Neural crest cell (in vitro differentiated cells): ENCODE measurements at regions not wholly inside any gene's neighbourhood (a gene's known extent, or its start where the extent isn't known, plus 50 kb on each side); places are given as distances from the start of the nearest gene placed in this dataset.
A peak's percentile ranks its signal among the peaks of the same experiment; 100 is the strongest.

Experiments
- DNase-seq: peaks from one replicate; pipeline ENCODE4 v3.0.0; 2021; ENCODE audit warnings: low read depth, mixed read lengths, low spot score
- H3K27ac Mint-ChIP-seq: one replicate; pipeline ENCODE4 v1.8.0; 2021; ENCODE audit warnings: mild to moderate bottlenecking, mixed read lengths; ENCODE audit not compliant: unreplicated experiment
- H3K27me3 Mint-ChIP-seq: 2 replicates; pipeline ENCODE4 v1.8.0; 2021; ENCODE audit warnings: low read depth, mild to moderate bottlenecking, mixed read lengths
- H3K36me3 Mint-ChIP-seq: 2 replicates; pipeline ENCODE4 v1.8.0; 2021; ENCODE audit warnings: low read depth, mild to moderate bottlenecking, mixed read lengths
- H3K4me1 Mint-ChIP-seq: 2 replicates; pipeline ENCODE4 v1.8.0; 2021; ENCODE audit warnings: mixed read lengths
- H3K4me3 Mint-ChIP-seq: one replicate; pipeline ENCODE4 v1.8.0; 2021; ENCODE audit warnings: mild to moderate bottlenecking, mixed read lengths
- H3K9me3 Mint-ChIP-seq: 2 replicates; pipeline ENCODE4 v1.8.0; 2021; ENCODE audit warnings: mixed read lengths
- TF ChIP-seq, protein P1 (sequence below): fragments of 200-600 bp; sonication (generic); conservative IDR thresholded peaks from 2 replicates; pipeline ENCODE4 v1.5.0; 2021; ENCODE audit warnings: antibody characterized with exemption, mild to moderate bottlenecking

DNA sequence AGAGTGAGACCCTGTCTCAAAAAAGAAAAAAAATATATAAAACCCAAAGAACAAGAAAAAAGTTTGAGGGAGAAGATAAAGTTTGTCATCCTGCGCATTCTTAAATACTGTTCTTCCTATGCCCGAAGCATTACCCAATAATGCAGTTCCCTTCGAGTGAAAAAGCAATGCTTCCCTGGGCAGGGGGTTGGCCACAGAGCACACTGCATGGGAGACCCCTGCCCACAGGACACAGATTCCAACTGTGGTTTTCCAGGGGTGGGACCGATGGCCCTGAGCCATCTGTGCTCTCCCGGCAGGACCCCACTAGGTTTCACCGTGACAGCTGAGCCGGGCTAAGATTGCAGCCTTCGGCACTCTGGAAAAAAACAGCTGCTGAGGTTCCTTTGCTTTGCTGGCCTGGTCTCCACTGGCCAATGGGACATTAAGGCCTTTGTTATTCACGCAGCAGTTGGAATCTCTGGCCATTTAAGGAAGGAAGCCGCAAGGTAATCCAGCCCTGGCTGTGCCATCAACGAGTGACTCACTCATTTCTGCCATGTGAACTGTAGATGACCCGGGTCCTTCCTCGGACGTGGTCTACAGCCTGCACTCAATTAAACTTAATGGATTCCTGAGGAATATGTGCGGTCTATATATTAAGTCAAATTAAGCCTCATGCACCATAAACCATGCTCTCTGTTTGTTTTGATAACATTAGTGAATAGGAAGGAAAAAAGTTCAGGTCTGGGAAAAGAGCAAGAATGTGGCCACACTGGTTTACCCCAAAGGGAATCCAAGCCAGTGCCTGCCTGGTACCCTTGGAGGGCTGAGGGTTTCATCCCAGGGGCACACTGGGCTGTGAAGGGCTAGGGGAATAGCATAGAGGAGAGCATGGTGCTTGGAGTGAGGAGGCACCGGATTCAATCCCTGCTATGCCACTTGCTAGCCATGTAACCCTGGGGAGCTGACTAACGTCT, 163.2 kb downstream of the ZBTB18 start:
- no peak for DNase-seq
- TF ChIP-seq, protein P1, sequence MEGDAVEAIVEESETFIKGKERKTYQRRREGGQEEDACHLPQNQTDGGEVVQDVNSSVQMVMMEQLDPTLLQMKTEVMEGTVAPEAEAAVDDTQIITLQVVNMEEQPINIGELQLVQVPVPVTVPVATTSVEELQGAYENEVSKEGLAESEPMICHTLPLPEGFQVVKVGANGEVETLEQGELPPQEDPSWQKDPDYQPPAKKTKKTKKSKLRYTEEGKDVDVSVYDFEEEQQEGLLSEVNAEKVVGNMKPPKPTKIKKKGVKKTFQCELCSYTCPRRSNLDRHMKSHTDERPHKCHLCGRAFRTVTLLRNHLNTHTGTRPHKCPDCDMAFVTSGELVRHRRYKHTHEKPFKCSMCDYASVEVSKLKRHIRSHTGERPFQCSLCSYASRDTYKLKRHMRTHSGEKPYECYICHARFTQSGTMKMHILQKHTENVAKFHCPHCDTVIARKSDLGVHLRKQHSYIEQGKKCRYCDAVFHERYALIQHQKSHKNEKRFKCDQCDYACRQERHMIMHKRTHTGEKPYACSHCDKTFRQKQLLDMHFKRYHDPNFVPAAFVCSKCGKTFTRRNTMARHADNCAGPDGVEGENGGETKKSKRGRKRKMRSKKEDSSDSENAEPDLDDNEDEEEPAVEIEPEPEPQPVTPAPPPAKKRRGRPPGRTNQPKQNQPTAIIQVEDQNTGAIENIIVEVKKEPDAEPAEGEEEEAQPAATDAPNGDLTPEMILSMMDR = no peak

DNA sequence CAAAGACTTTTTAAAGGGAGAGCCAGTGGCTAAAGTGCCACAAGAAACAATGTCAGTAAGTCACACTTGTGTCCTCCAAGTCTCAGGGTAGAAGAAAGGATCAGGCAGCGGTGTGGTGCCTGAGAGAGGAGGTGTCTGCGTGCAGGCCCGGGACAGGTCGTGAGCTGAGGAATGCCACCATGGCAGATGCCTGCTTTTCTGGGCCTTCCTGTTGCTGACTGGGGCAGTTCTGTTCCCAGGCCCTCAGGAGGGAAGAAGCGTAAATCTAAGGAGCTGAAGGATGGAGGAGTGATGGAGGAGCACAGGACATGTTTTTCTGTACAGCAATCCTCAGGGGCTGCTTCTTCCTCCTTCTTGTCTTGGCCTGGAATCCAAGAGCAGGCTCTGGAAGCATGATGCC, 165.8 kb downstream of the ZBTB18 start:
- H3K4me1 Mint-ChIP-seq = peaks cover 30% of the 10 kb centered on the region
- no peak overlapping the region for H3K4me3 Mint-ChIP-seq
- H3K9me3 Mint-ChIP-seq = no peaks in the 10 kb centered on the region
- TF ChIP-seq, protein P1 = no peak
- no peak for DNase-seq
- no peak overlapping the region for H3K27ac Mint-ChIP-seq
- no peaks in the 10 kb centered on the region for H3K27me3 Mint-ChIP-seq
- H3K36me3 Mint-ChIP-seq = no peaks in the 10 kb centered on the region

More for the DNA sequence above, 163.2 kb downstream of the ZBTB18 start:
- peaks cover 30% of the 10 kb centered on the region for H3K4me1 Mint-ChIP-seq
- no peaks in the 10 kb centered on the region for H3K9me3 Mint-ChIP-seq
- H3K27me3 Mint-ChIP-seq = no peaks in the 10 kb centered on the region
- peak overlapping the region; percentile 83 for H3K27ac Mint-ChIP-seq
- no peak overlapping the region for H3K4me3 Mint-ChIP-seq
- no peaks in the 10 kb centered on the region for H3K36me3 Mint-ChIP-seq

DNA sequence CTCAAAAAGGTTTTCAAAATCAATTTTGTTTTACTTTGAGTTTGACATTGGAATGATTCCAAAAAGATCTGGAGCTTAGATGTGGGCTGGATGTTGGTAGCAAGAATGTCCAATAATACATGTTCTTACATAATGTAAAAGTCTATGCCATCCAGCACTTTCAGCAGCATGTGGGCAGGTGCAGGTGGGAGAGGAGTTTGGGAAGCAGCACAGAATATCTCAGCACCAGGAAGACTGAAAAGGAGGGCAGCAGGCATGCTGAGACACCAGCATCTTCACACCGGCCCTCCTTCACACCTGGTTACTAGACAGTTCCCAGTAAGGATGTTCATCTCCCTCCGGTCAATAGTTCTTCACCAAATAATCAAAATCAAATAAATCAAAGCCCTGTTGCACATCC, 166.6 kb downstream of the ZBTB18 start:
- Mint-ChIP-seq H3K27me3 (no peaks in the 10 kb centered on the region), H3K9me3 (no peaks in the 10 kb centered on the region), H3K36me3 (no peaks in the 10 kb centered on the region), H3K4me1 (peaks cover 23% of the 10 kb centered on the region), H3K4me3 (no peak overlapping the region), H3K27ac (peak overlapping the region; percentile 80)
- no peak for DNase-seq
- TF ChIP-seq, protein P1 = no peak

DNA sequence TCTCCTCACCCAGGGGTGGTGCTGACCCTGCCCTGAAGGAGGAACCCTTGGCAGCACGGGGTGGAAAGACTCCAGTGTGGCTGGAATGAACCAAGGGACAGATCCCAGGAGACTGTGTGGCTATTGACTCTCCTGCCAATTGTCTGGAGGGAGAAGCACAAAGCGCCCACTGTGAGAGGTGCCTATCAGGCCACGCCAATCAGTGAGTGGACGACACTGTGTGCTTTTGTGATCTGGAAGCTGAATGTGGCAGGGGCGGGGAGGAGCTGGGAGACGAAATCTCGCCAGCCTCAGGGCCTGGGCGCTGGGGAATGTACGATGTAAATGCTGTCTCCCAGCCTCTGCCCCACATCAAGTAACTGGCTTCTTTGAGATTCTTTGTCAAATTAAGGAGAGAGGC, 167.1 kb downstream of the ZBTB18 start:
- TF ChIP-seq, protein P1 = no peak
- DNase-seq = no peak
- no peaks in the 10 kb centered on the region for H3K36me3 Mint-ChIP-seq
- H3K4me1 Mint-ChIP-seq = peaks cover 21% of the 10 kb centered on the region
- no peaks in the 10 kb centered on the region for H3K9me3 Mint-ChIP-seq
- no peak overlapping the region for H3K27ac Mint-ChIP-seq
- no peaks in the 10 kb centered on the region for H3K27me3 Mint-ChIP-seq
- H3K4me3 Mint-ChIP-seq = no peak overlapping the region

DNA sequence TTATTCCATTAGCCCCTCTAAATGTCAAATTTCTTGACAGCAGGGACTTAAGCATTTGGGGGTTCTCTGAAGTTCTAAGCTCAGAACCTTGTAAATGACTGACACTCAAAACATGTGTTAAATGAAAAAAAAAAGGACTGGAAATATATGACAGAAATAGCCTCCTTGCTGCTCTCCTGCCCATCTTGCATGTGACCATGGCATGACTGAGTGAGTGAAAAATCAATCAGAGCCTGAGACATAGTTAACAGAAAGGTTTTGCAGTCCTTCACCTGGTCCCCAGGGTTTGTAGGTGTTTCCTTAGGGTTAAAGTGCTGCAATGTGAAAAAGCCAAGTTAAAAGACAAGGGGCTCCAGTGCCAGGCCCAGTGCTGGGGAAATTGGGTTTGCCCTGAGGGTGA, 168.1 kb downstream of the ZBTB18 start:
- DNase-seq = no peak
- TF ChIP-seq, protein P1 = no peak
- Mint-ChIP-seq H3K36me3 (no peaks in the 10 kb centered on the region), H3K9me3 (peaks cover 3% of the 10 kb centered on the region), H3K27me3 (no peaks in the 10 kb centered on the region), H3K27ac (no peak overlapping the region), H3K4me1 (peaks cover 18% of the 10 kb centered on the region), H3K4me3 (no peak overlapping the region)
